SU-DHL-6 (cell line): ENCODE measurements at regions not wholly inside any gene's neighbourhood (a gene's known extent, or its start where the extent isn't known, plus 50 kb on each side); places are given as distances from the start of the nearest gene placed in this dataset.

Source experiments
- H2AFZ ChIP-seq: fragments of 200-600 bp; sonication (generic); 2 replicates; pipeline ENCODE4 v1.6.1; 2014; ENCODE audit warnings: low read depth, mild to moderate bottlenecking, moderate library complexity, mixed read lengths, antibody characterized with exemption, low read length; ENCODE audit not compliant: severe bottlenecking
- H3F3A ChIP-seq: fragments of 200-600 bp; shearing (Covaris generic); 2 replicates; pipeline ENCODE4 v1.6.0; 2016; ENCODE audit warnings: antibody characterized with exemption, mild to moderate bottlenecking; ENCODE audit not compliant: insufficient read depth
- H3K27ac ChIP-seq: fragments of 200-600 bp; sonication (generic); 2 replicates; pipeline ENCODE4 v1.5.1; 2016; ENCODE audit warnings: low read depth, mild to moderate bottlenecking, low read length, moderate library complexity, mixed read lengths
- H3K27me3 ChIP-seq: fragments of 200-600 bp; sonication (generic), shearing (Covaris generic); 2 replicates; pipeline ENCODE4 v1.6.0; 2014; ENCODE audit warnings: mild to moderate bottlenecking, low read length
- H3K36me3 ChIP-seq: fragments of 200-600 bp; sonication (generic); 2 replicates; pipeline ENCODE4 v1.6.1; 2014; ENCODE audit warnings: mild to moderate bottlenecking, low read length, mixed read lengths
- H3K4me2 ChIP-seq: fragments of 300-600, 200-600 bp; shearing (Covaris generic), sonication (generic); 2 replicates; pipeline ENCODE4 v1.6.0; 2014; ENCODE audit warnings: low read length, low read depth, mild to moderate bottlenecking; ENCODE audit not compliant: poor library complexity, severe bottlenecking
- H3K4me3 ChIP-seq: fragments of 200-600 bp; sonication (generic); 2 replicates; pipeline ENCODE4 v1.5.1; 2014; ENCODE audit warnings: antibody characterized with exemption, low read length, mild to moderate bottlenecking, mixed read lengths; ENCODE audit not compliant: insufficient read depth, poor library complexity, severe bottlenecking
- H3K79me2 ChIP-seq: fragments of 200-600 bp; sonication (generic); 2 replicates; pipeline ENCODE4 v1.6.1; 2014; ENCODE audit warnings: mild to moderate bottlenecking, low read length, moderate library complexity; ENCODE audit not compliant: insufficient read depth
- H3K9ac ChIP-seq: fragments of 200-600 bp; sonication (generic); 2 replicates; pipeline ENCODE4 v1.7.0; 2014; ENCODE audit warnings: mild to moderate bottlenecking, low read length
- H3K9me2 ChIP-seq: fragments of 200-600 bp; sonication (generic); replicated peaks from 2 replicates; pipeline ENCODE4 v1.6.1; 2014; ENCODE audit warnings: low read length; ENCODE audit not compliant: insufficient read depth
- H3K9me3 ChIP-seq: fragments of 200-600 bp; sonication (generic); 2 replicates; pipeline ENCODE4 v1.6.1; 2014; ENCODE audit warnings: low read length, mixed read lengths; ENCODE audit not compliant: insufficient read depth
- H4K20me1 ChIP-seq: fragments of 200-600 bp; sonication (generic); 2 replicates; pipeline ENCODE4 v1.6.1; 2014; ENCODE audit warnings: low read depth, mild to moderate bottlenecking, antibody characterized with exemption, low read length, moderate library complexity, mixed read lengths
- EZH2phosphoT487 ChIP-seq: fragments of 200-600 bp; sonication (generic), shearing (Covaris generic); conservative IDR thresholded peaks from 2 replicates; pipeline ENCODE4 v1.6.1; 2018; ENCODE audit warnings: mild to moderate bottlenecking, antibody characterized with exemption, low read length, moderate library complexity, mixed read lengths
- TF ChIP-seq, protein P1 (sequence below): fragments of 200-600 bp; sonication (generic); IDR thresholded peaks from one replicate; pipeline ENCODE4 v1.5.1; 2017; ENCODE audit warnings: antibody characterized with exemption, mild to moderate bottlenecking, low read length, moderate library complexity; ENCODE audit not compliant: insufficient read depth, poor library complexity, severe bottlenecking

DNA sequence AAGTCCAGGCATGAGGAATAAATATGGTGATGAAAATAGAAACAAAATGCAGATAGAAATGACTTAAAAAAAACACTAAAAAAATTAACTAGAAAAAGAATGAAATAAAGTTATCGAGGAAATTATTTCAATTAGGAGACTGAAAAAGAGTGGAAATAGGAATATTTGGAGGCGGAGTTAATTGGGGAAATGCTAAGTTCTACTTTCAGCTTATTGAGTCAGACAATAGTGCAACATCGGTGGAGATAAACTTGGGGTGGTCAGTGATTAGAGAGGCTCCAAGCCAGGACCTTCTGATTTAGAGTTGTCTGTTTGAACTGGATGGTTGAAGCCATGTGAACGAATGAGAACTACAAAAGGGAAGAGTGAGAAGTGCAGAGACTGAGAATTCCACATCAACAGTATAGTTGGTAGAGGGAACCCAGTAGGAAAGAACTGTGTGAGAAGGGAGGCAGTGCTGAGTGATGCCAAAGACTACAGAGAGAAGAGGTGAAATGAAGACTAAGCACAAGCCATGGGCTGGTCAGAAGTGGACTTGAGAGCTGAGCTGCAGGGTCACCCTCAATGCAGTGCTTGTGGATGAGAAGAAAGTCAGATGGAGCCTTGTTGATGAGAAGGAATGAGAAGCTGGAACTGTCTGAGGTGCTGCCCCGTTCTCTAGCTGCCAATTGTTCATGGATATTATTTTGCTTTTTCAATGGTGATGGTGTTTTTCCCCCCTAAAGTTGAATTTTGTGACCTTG is 160.7 kb downstream of the ICE1 start:
- no peaks in the 10 kb centered on the region for H3K27me3 ChIP-seq

DNA sequence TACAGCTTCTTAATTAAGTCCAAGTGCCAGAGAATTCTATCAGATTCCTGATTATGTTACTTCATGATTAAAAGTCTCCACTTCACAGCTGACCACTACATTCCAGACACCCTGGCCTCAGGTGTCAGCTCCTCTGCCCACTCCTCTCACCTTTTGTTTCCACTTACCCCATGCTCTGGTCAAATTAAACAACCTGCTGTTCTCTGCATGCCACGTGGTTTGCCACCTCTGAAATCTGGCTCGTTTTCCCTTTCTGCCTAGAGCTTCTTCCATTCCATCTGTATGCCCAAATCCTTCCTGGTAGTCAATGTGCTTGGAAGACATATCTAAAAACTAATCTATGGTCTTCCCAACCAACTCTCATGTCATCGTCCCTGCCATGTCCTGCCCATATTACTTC is 158.6 kb downstream of the ICE1 start:
- Histone ChIP-seq H3K4me2 (no peak overlapping the region), H3K27me3 (no peaks in the 10 kb centered on the region), H4K20me1 (no peaks in the 10 kb centered on the region), H3K4me3 (no peak overlapping the region), H3K79me2 (no peaks in the 10 kb centered on the region), H3K36me3 (no peaks in the 10 kb centered on the region), H3K9me2 (no peaks in the 10 kb centered on the region), H3K27ac (no peak overlapping the region), H3K9me3 (no peaks in the 10 kb centered on the region), H2AFZ (no peak overlapping the region), H3K9ac (no peak overlapping the region), H3F3A (no peaks in the 10 kb centered on the region)
- TF ChIP-seq, protein P1, sequence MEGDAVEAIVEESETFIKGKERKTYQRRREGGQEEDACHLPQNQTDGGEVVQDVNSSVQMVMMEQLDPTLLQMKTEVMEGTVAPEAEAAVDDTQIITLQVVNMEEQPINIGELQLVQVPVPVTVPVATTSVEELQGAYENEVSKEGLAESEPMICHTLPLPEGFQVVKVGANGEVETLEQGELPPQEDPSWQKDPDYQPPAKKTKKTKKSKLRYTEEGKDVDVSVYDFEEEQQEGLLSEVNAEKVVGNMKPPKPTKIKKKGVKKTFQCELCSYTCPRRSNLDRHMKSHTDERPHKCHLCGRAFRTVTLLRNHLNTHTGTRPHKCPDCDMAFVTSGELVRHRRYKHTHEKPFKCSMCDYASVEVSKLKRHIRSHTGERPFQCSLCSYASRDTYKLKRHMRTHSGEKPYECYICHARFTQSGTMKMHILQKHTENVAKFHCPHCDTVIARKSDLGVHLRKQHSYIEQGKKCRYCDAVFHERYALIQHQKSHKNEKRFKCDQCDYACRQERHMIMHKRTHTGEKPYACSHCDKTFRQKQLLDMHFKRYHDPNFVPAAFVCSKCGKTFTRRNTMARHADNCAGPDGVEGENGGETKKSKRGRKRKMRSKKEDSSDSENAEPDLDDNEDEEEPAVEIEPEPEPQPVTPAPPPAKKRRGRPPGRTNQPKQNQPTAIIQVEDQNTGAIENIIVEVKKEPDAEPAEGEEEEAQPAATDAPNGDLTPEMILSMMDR, result no peak
- TF ChIP-seq EZH2phosphoT487, result no peak

More for the DNA sequence above, 160.7 kb downstream of the ICE1 start:
- H3K4me3 ChIP-seq, result no peak overlapping the region
- H3K4me2 ChIP-seq, result no peak overlapping the region
- H3K9me3 ChIP-seq, result no peaks in the 10 kb centered on the region
- no peak overlapping the region for H3K9ac ChIP-seq
- H3K9me2 ChIP-seq, result no peaks in the 10 kb centered on the region
- no peak overlapping the region for H3K27ac ChIP-seq
- no peak overlapping the region for H2AFZ ChIP-seq
- H4K20me1 ChIP-seq, result no peaks in the 10 kb centered on the region
- H3F3A ChIP-seq, result no peaks in the 10 kb centered on the region
- TF ChIP-seq, protein P1, result no peak
- no peak for TF ChIP-seq EZH2phosphoT487
- H3K79me2 ChIP-seq, result no peaks in the 10 kb centered on the region
- H3K36me3 ChIP-seq, result no peaks in the 10 kb centered on the region

DNA sequence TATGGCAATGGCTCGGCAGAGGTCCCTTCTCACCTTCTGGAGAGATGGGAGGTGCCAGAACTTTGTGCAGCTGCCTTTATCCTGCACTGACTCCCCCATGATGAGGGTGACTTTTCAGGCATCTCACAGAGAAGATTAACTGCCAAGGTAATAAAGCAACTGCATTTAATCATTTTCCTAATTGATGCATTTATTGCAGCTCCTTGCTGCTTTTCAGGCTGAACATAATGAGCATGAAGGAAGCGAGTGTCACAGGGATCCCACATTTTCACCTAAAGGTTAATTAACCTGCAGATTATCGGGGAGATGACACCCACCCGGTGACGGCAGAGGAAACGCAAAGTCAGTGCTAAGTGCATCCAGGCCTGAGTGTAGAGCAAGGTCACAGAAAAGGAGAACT is 154.3 kb downstream of the ICE1 start:
- no peak overlapping the region for H3K4me3 ChIP-seq
- H2AFZ ChIP-seq, result no peak overlapping the region
- H3K9ac ChIP-seq, result no peak overlapping the region
- H3K27ac ChIP-seq, result no peak overlapping the region
- H3K79me2 ChIP-seq, result no peaks in the 10 kb centered on the region
- no peak overlapping the region for H3K4me2 ChIP-seq
- H3F3A ChIP-seq, result no peaks in the 10 kb centered on the region
- H3K9me3 ChIP-seq, result no peaks in the 10 kb centered on the region
- no peak for TF ChIP-seq EZH2phosphoT487
- TF ChIP-seq, protein P1, result no peak
- H3K36me3 ChIP-seq, result no peaks in the 10 kb centered on the region
- H3K9me2 ChIP-seq, result no peaks in the 10 kb centered on the region
- H4K20me1 ChIP-seq, result no peaks in the 10 kb centered on the region
- no peaks in the 10 kb centered on the region for H3K27me3 ChIP-seq
